OCI-M2 (cell line): ENCODE measurements at regions not wholly inside any gene's neighbourhood (a gene's known extent, or its start where the extent isn't known, plus 50 kb on each side); places are given as distances from the start of the nearest gene placed in this dataset.

ENCODE experiments used
- DNase-seq: peaks from one replicate; lab custom pipeline; 2025; ENCODE audit not compliant: unreplicated experiment; lab: John Stamatoyannopoulos, UW

GRCh38 chr4:160877087-160877790 lies 1286.6 kb downstream of the FSTL5 start:
- DNase-seq = no peak

- no peak for DNase-seq
These were observed 1283.6 kb downstream of the FSTL5 start for GRCh38 chr4:160880180-160880579.

- no peak for DNase-seq
These were observed 1276.1 kb downstream of the FSTL5 start for GRCh38 chr4:160887668-160888067.

- no peak for DNase-seq
These were observed 1269.7 kb downstream of the FSTL5 start for GRCh38 chr4:160894128-160894527.

GRCh38 chr4:160894809-160895208 lies 1269.0 kb downstream of the FSTL5 start:
- DNase-seq = no peak

GRCh38 chr4:160927311-160927710 lies 1236.5 kb downstream of the FSTL5 start:
- no peak for DNase-seq

- no peak for DNase-seq
These were observed 1235.3 kb downstream of the FSTL5 start for GRCh38 chr4:160928482-160928881.

- DNase-seq = no peak
These were observed 1216.1 kb downstream of the FSTL5 start for GRCh38 chr4:160947653-160948052.

GRCh38 chr4:160956875-160957274 lies 1206.9 kb downstream of the FSTL5 start:
- no peak for DNase-seq

- no peak for DNase-seq
These were observed 1193.9 kb downstream of the FSTL5 start for GRCh38 chr4:160969925-160970324.

GRCh38 chr4:160980091-160980490 lies 1183.7 kb downstream of the FSTL5 start:
- no peak for DNase-seq

- DNase-seq = no peak
These were observed 1182.7 kb downstream of the FSTL5 start for GRCh38 chr4:160981083-160981482.

GRCh38 chr4:160983035-160983434 lies 1180.8 kb downstream of the FSTL5 start:
- no peak for DNase-seq

- no peak for DNase-seq
These were observed 1161.4 kb downstream of the FSTL5 start for GRCh38 chr4:161002386-161002785.

- DNase-seq = no peak
These were observed 1160.3 kb downstream of the FSTL5 start for GRCh38 chr4:161003418-161004057.

GRCh38 chr4:161005746-161006145 lies 1158.1 kb downstream of the FSTL5 start:
- DNase-seq = no peak

- no peak for DNase-seq
These were observed 1155.3 kb downstream of the FSTL5 start for GRCh38 chr4:161008527-161008926.

GRCh38 chr4:161010227-161010626 lies 1153.6 kb downstream of the FSTL5 start:
- no peak for DNase-seq
